SKM-1 treated with dmso at 0.1 percent for 144 hours (cell line): ENCODE measurements at regions not wholly inside any gene's neighbourhood (a gene's known extent, or its start where the extent isn't known, plus 50 kb on each side); places are given as distances from the start of the nearest gene placed in this dataset.
"Not testable (repeated sequence)": the region's sequence is repeated elsewhere in the genome, so short reads cannot be mapped to it uniquely, and the experiment has no call there.

Experiments used
- DNase-seq: peaks from one replicate; lab custom pipeline; 2025; ENCODE audit not compliant: unreplicated experiment; lab: John Stamatoyannopoulos, UW

- DNase-seq = no peak
Observed at GRCh38 chr9:73980754-73981153, 516.4 kb upstream of the RORB start.

GRCh38 chr9:73981405-73981804 is 515.7 kb upstream of the RORB start:
- no peak for DNase-seq

GRCh38 chr9:73995836-73996235 is 501.3 kb upstream of the RORB start:
- no peak for DNase-seq

GRCh38 chr9:73996844-73997243 is 500.3 kb upstream of the RORB start:
- no peak for DNase-seq

GRCh38 chr9:74001382-74001781 is 495.8 kb upstream of the RORB start:
- DNase-seq = no peak

GRCh38 chr9:74006935-74007334 is 490.2 kb upstream of the RORB start:
- DNase-seq = no peak

GRCh38 chr9:74007833-74008232 is 489.3 kb upstream of the RORB start:
- DNase-seq = no peak

- no peak for DNase-seq
Observed at GRCh38 chr9:74016004-74016403, 481.1 kb upstream of the RORB start.

- DNase-seq = no peak
Observed at GRCh38 chr9:74025402-74025925, 471.7 kb upstream of the RORB start.

GRCh38 chr9:74032421-74032820 is 464.7 kb upstream of the RORB start:
- DNase-seq = no peak

GRCh38 chr9:74035786-74036185 is 461.3 kb upstream of the RORB start:
- DNase-seq = no peak

- DNase-seq = no peak
Observed at GRCh38 chr9:74036549-74037231, 460.4 kb upstream of the RORB start.

GRCh38 chr9:74037274-74037673 is 459.9 kb upstream of the RORB start:
- no peak for DNase-seq

- DNase-seq = no peak
Observed at GRCh38 chr9:74041588-74041987, 455.5 kb upstream of the RORB start.

GRCh38 chr9:74044844-74045243 is 452.3 kb upstream of the RORB start:
- DNase-seq = no peak

- no peak for DNase-seq
Observed at GRCh38 chr9:74056023-74056422, 441.1 kb upstream of the RORB start.

- DNase-seq = not testable (repeated sequence)
Observed at GRCh38 chr9:74057051-74057450, 440.1 kb upstream of the RORB start.

GRCh38 chr9:74064702-74065101 is 432.4 kb upstream of the RORB start:
- DNase-seq = no peak

GRCh38 chr9:74066128-74066527 is 431.0 kb upstream of the RORB start:
- DNase-seq = no peak

GRCh38 chr9:74066605-74067004 is 430.5 kb upstream of the RORB start:
- no peak for DNase-seq

GRCh38 chr9:74071502-74071901 is 425.6 kb upstream of the RORB start:
- no peak for DNase-seq

GRCh38 chr9:74073897-74074296 is 423.2 kb upstream of the RORB start:
- DNase-seq = no peak

GRCh38 chr9:74078647-74079046 is 418.5 kb upstream of the RORB start:
- DNase-seq = no peak
